Endothelial cell of umbilical vein (primary cell): ENCODE measurements at regions not wholly inside any gene's neighbourhood (a gene's known extent, or its start where the extent isn't known, plus 50 kb on each side); places are given as distances from the start of the nearest gene placed in this dataset.
A peak's percentile ranks its signal among the peaks of the same experiment; 100 is the strongest.

Experiments used
- BruUV-seq: library from RNA; stranded (reverse); fragments of 400-500 nt; replicated peaks from 2 replicates; lab custom pipeline; 2021; lab: Mats Ljungman, UMichigan
- CTCF ChIA-PET: fragments of 300-600, 350-600 bp; sonication (Branson Sonifier 250); formaldehyde crosslinking; loops from one replicate; lab custom pipeline; 2021; ENCODE audit warnings: antibody characterized with exemption, inconsistent platforms; lab: Charles Lee
- POLR2A ChIA-PET: fragments of 300-600, 350-600 bp; sonication (Branson Sonifier 250); formaldehyde crosslinking; loops from one replicate; lab custom pipeline; 2021; ENCODE audit warnings: antibody characterized with exemption, inconsistent platforms; lab: Charles Lee
- DNase-seq: peaks from one replicate; pipeline ENCODE4 v3.0.0-alpha.2; 2011; ENCODE audit warnings: low read depth, low spot score
- FAIRE-seq: peaks from 2 replicates; lab custom pipeline; 2011; peaks lifted over from hg19 to GRCh38; lab: Jason Lieb, UNC
- H2AFZ ChIP-seq: 2 replicates; pipeline ENCODE4 v1.6.0; 2012; ENCODE audit warnings: low read depth, low read length, control low read depth, inconsistent platforms
- H3K27ac ChIP-seq: 2 replicates; pipeline ENCODE4 v1.5.1; 2011; ENCODE audit warnings: low read depth, mild to moderate bottlenecking, control low read depth, low read length, moderate library complexity; ENCODE audit not compliant: insufficient read depth
- H3K27me3 ChIP-seq, 2 experiments: 2 replicates each; pipeline versions ENCODE4 v1.6.0 to v1.6.1; 2011; ENCODE audit warnings: low read length in 2 of 2, mixed read lengths in 1 of 2; ENCODE audit not compliant: control insufficient read depth in 2 of 2, insufficient read depth in 2 of 2
- H3K36me3 ChIP-seq, 2 experiments: 2 replicates in 1 of 2; 3 replicates in 1 of 2; pipeline ENCODE4 v1.5.1; 2011; ENCODE audit warnings: low read length in 2 of 2, mild to moderate bottlenecking in 1 of 2, moderate library complexity in 1 of 2; ENCODE audit not compliant: control insufficient read depth in 2 of 2, insufficient read depth in 2 of 2; ENCODE audit errors: extremely low read depth in 1 of 2
- H3K4me1 ChIP-seq: 3 replicates; pipeline ENCODE4 v1.5.1; 2011; ENCODE audit warnings: mild to moderate bottlenecking, low read length; ENCODE audit not compliant: control insufficient read depth, insufficient read depth; ENCODE audit errors: extremely low read depth
- H3K4me2 ChIP-seq: 2 replicates; pipeline ENCODE4 v1.6.1; 2011; ENCODE audit warnings: low read length, control low read depth, mixed read lengths; ENCODE audit not compliant: insufficient read depth
- H3K4me3 ChIP-seq, 3 experiments: fragments of 200-600 bp in 1 of 3; sonication (generic), shearing (Covaris generic) in 1 of 3; replicated peaks in 1 of 3; 2 replicates each; pipeline ENCODE4 v1.5.1; 2011 to 2016; ENCODE audit warnings: control low read depth in 3 of 3, low read length in 3 of 3, mild to moderate bottlenecking in 2 of 3, inconsistent platforms in 1 of 3, low read depth in 1 of 3, moderate library complexity in 1 of 3; ENCODE audit not compliant: insufficient read depth in 1 of 3
- H3K79me2 ChIP-seq: 2 replicates; pipeline ENCODE4 v1.6.0; 2012; ENCODE audit warnings: low read length, inconsistent platforms; ENCODE audit not compliant: control insufficient read depth, insufficient read depth
- H3K9ac ChIP-seq: replicated peaks from 2 replicates; pipeline ENCODE3; 2011; ENCODE audit warnings: low read length, control low read depth; ENCODE audit not compliant: insufficient read depth; ENCODE audit errors: extremely low read depth
- H3K9me1 ChIP-seq: replicated peaks from 3 replicates; pipeline ENCODE4 v1.6.0; 2011; ENCODE audit warnings: mild to moderate bottlenecking, low read length; ENCODE audit not compliant: control insufficient read depth, insufficient read depth; ENCODE audit errors: extremely low read depth
- H3K9me3 ChIP-seq: replicated peaks from 2 replicates; pipeline ENCODE4 v1.5.1; 2012; ENCODE audit warnings: low read length, inconsistent platforms; ENCODE audit not compliant: control insufficient read depth, insufficient read depth
- H4K20me1 ChIP-seq: replicated peaks from 2 replicates; pipeline ENCODE3; 2011; ENCODE audit warnings: mild to moderate bottlenecking, low read length; ENCODE audit not compliant: control insufficient read depth, insufficient read depth; ENCODE audit errors: extremely low read depth
- EZH2 ChIP-seq: IDR thresholded peaks from 2 replicates; pipeline ENCODE4 v1.6.1; 2012; ENCODE audit warnings: borderline replicate concordance, low read depth, mild to moderate bottlenecking, moderate library complexity, low read length, inconsistent platforms; ENCODE audit not compliant: severe bottlenecking
- FOS ChIP-seq: IDR thresholded peaks from 2 replicates; pipeline ENCODE4 v1.6.1; 2011; ENCODE audit warnings: mild to moderate bottlenecking, low read length, moderate library complexity, borderline replicate concordance; ENCODE audit not compliant: insufficient read depth
- GATA2 ChIP-seq: IDR thresholded peaks from 2 replicates; pipeline ENCODE4 v1.7.0; 2011; ENCODE audit warnings: low read depth, mild to moderate bottlenecking, moderate library complexity, mixed read lengths, low read length; ENCODE audit not compliant: insufficient read length, insufficient read depth
- JUN ChIP-seq: IDR thresholded peaks from 2 replicates; pipeline ENCODE4 v1.6.1; 2011; ENCODE audit warnings: borderline replicate concordance, low read depth; ENCODE audit not compliant: insufficient read length, insufficient read depth
- MYC ChIP-seq: IDR thresholded peaks from one replicate; pipeline ENCODE4 v1.6.1; 2011; ENCODE audit warnings: mild to moderate bottlenecking, low read depth, low read length
- POLR2A ChIP-seq: IDR thresholded peaks from 2 replicates; pipeline ENCODE4 v1.6.1; 2012; ENCODE audit warnings: low read depth, mild to moderate bottlenecking, control low read depth, low read length
- POLR2AphosphoS5 ChIP-seq: IDR thresholded peaks from 2 replicates; pipeline ENCODE4 v1.6.1; 2012; ENCODE audit warnings: low read depth, mild to moderate bottlenecking, control low read depth, low read length, moderate library complexity; ENCODE audit not compliant: insufficient read depth
- dilution Hi-C: fragments of 300-500 bp; cut with MboI; formaldehyde crosslinking; loops from one replicate; pipeline ENCODE4 v1.15.0; 2019; ENCODE audit warnings: low sequenced_read_pairs; ENCODE audit not compliant: extremely low pct_ligation_motif_present
- intact Hi-C: fragments of 100-400 bp; cut with micrococcal nuclease; formaldehyde crosslinking; loops from one replicate; pipeline ENCODE4 v1.10.0; 2022
- TF ChIP-seq, protein P1 (sequence below), 2 donors: IDR thresholded peaks; 1 replicate in 1 of 2; 2 replicates in 1 of 2; pipeline ENCODE4 v1.5.1; 2011; ENCODE audit warnings: low read length in 2 of 2, mild to moderate bottlenecking in 2 of 2, moderate library complexity in 2 of 2, control low read depth in 1 of 2, inconsistent platforms in 1 of 2, low read depth in 1 of 2; ENCODE audit not compliant: insufficient read depth in 1 of 2; ENCODE audit errors: extremely low read depth in 1 of 2
- TF ChIP-seq, protein P2 (sequence below): IDR thresholded peaks from 2 replicates; pipeline ENCODE4 v1.6.1; 2011; ENCODE audit not compliant: insufficient read depth, insufficient read length

DNA sequence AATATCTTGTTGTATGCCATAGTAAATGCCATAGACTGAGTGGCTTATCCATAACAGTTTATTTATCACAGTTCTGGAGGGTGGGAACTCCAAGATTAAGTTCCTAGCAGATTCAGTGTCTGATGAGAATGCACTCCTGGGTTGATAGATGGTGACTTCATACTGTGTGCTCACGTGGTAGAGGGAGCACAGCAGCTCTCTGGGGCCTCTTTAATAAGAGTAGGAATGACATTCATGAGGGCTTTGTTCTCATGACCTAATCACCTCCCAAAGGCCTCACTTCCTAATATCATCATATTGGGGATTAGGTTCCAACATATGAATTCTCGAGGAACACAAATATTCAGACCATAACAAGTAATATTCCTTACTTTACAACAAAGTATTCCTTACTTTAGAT is 98.1 kb upstream of the SH3BP4 start:
- H3K9ac ChIP-seq, result no peak overlapping the region
- no peak overlapping the region for H3K4me3 ChIP-seq
- ChIA-PET CTCF (no interaction called here), POLR2A (no interaction called here)
- dilution Hi-C loops (no loop called here), intact Hi-C loops (no loop called here)
- H3K27ac ChIP-seq, result no peak overlapping the region
- no peaks in the 10 kb centered on the region for H3K9me3 ChIP-seq
- TF ChIP-seq, protein P1, sequence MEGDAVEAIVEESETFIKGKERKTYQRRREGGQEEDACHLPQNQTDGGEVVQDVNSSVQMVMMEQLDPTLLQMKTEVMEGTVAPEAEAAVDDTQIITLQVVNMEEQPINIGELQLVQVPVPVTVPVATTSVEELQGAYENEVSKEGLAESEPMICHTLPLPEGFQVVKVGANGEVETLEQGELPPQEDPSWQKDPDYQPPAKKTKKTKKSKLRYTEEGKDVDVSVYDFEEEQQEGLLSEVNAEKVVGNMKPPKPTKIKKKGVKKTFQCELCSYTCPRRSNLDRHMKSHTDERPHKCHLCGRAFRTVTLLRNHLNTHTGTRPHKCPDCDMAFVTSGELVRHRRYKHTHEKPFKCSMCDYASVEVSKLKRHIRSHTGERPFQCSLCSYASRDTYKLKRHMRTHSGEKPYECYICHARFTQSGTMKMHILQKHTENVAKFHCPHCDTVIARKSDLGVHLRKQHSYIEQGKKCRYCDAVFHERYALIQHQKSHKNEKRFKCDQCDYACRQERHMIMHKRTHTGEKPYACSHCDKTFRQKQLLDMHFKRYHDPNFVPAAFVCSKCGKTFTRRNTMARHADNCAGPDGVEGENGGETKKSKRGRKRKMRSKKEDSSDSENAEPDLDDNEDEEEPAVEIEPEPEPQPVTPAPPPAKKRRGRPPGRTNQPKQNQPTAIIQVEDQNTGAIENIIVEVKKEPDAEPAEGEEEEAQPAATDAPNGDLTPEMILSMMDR (IDR thresholded peaks at IDR 0.05; ENCODE audit: extremely low read depth in 1 of 2, insufficient read depth in 1 of 2, low read depth in 1 of 2, low read length in 2 of 2), result no peak
- TF ChIP-seq, protein P2, sequence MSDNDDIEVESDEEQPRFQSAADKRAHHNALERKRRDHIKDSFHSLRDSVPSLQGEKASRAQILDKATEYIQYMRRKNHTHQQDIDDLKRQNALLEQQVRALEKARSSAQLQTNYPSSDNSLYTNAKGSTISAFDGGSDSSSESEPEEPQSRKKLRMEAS, result no peak
- TF ChIP-seq MYC, result no peak
- TF ChIP-seq JUN, result no peak
- no peak for TF ChIP-seq GATA2
- no peak for TF ChIP-seq POLR2AphosphoS5
- TF ChIP-seq POLR2A, result no peak
- TF ChIP-seq FOS, result no peak
- TF ChIP-seq EZH2, result no peak
- no peaks in the 10 kb centered on the region for H3K9me1 ChIP-seq
- BruUV-seq, result no TSS peak
- H2AFZ ChIP-seq, result no peak overlapping the region
- H4K20me1 ChIP-seq, result no peaks in the 10 kb centered on the region
- no peaks in the 10 kb centered on the region for H3K36me3 ChIP-seq
- DNase-seq (no peak), FAIRE-seq (peak; percentile 35)
- no peaks in the 10 kb centered on the region for H3K27me3 ChIP-seq
- H3K4me1 ChIP-seq, result no peaks in the 10 kb centered on the region
- H3K4me2 ChIP-seq, result no peak overlapping the region
- no peaks in the 10 kb centered on the region for H3K79me2 ChIP-seq
